Osteoblast (primary cell): ENCODE measurements at regions not wholly inside any gene's neighbourhood (a gene's known extent, or its start where the extent isn't known, plus 50 kb on each side); places are given as distances from the start of the nearest gene placed in this dataset.

ENCODE experiments used
- DNase-seq: peaks from one replicate; pipeline ENCODE4 v3.0.0; 2011; ENCODE audit warnings: low spot score, mixed read lengths; ENCODE audit not compliant: insufficient read length; ENCODE audit errors: missing footprints
- H2AFZ ChIP-seq: 2 replicates; pipeline ENCODE4 v1.6.0; 2011; ENCODE audit warnings: mild to moderate bottlenecking, low read length
- H3K27ac ChIP-seq: 2 replicates; pipeline ENCODE4 v1.5.1; 2011; ENCODE audit warnings: mild to moderate bottlenecking, low read depth, low read length, moderate library complexity
- H3K27me3 ChIP-seq: 2 replicates; pipeline ENCODE4 v1.6.0; 2012; ENCODE audit warnings: mild to moderate bottlenecking, control low read depth, inconsistent platforms, low read length, moderate library complexity; ENCODE audit not compliant: insufficient read depth
- H3K36me3 ChIP-seq: 2 replicates; pipeline ENCODE4 v1.5.1; 2011; ENCODE audit warnings: mild to moderate bottlenecking, low read length, control low read depth, moderate library complexity; ENCODE audit not compliant: insufficient read depth
- H3K4me1 ChIP-seq: 2 replicates; pipeline ENCODE4 v1.5.1; 2011; ENCODE audit warnings: mild to moderate bottlenecking, low read length, control low read depth, moderate library complexity; ENCODE audit not compliant: insufficient read depth
- H3K4me2 ChIP-seq: 2 replicates; pipeline ENCODE4 v1.6.0; 2011; ENCODE audit warnings: mild to moderate bottlenecking, low read length; ENCODE audit not compliant: insufficient read depth
- H3K4me3 ChIP-seq: fragments of 200-600 bp; sonication (generic); 3 replicates; pipeline ENCODE4 v1.5.1; 2012; ENCODE audit warnings: mild to moderate bottlenecking, low read length, inconsistent platforms; ENCODE audit not compliant: insufficient read depth
- H3K79me2 ChIP-seq: 2 replicates; pipeline ENCODE4 v1.6.0; 2012; ENCODE audit warnings: mild to moderate bottlenecking, low read length, control low read depth, inconsistent platforms; ENCODE audit not compliant: insufficient read depth
- H3K9me3 ChIP-seq: 2 replicates; pipeline ENCODE4 v1.5.1; 2011; ENCODE audit warnings: low read depth, low read length, control low read depth
- H4K20me1 ChIP-seq: 2 replicates; pipeline ENCODE4 v1.6.0; 2012; ENCODE audit warnings: mild to moderate bottlenecking, low read length, control low read depth; ENCODE audit not compliant: insufficient read depth
- TF ChIP-seq, protein P1 (sequence below): IDR thresholded peaks from 2 replicates; pipeline ENCODE4 v1.5.1; 2011; ENCODE audit warnings: mild to moderate bottlenecking, low read depth, low read length, moderate library complexity; ENCODE audit errors: extremely low read depth

DNA sequence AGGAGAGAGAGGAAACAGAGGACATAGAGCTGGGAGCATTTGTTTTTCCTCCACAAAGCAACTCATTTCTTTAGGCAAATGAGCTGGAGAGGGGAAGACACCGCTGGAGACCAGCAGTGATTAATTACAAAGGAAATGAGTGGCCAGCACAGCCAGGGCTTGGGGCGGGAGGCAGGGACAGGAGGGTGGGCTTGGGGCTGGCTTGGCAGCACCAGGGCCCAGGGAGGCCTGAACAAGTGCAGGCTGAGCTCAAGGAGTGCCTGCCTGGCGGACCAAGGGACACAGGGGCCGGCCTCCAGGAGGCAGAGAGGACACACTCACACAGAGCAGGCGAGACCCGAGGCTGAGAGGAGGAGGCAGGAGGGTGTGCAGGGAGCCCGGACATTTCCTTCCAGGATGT lies 149.0 kb upstream of the UNC5B start:
- H3K36me3 ChIP-seq, result no peaks in the 10 kb centered on the region
- no peak overlapping the region for H3K27ac ChIP-seq
- no peaks in the 10 kb centered on the region for H3K9me3 ChIP-seq
- H3K4me3 ChIP-seq, result no peak overlapping the region
- peak; percentile 36 for DNase-seq
- no peaks in the 10 kb centered on the region for H3K79me2 ChIP-seq
- no peaks in the 10 kb centered on the region for H3K4me1 ChIP-seq
- TF ChIP-seq, protein P1, sequence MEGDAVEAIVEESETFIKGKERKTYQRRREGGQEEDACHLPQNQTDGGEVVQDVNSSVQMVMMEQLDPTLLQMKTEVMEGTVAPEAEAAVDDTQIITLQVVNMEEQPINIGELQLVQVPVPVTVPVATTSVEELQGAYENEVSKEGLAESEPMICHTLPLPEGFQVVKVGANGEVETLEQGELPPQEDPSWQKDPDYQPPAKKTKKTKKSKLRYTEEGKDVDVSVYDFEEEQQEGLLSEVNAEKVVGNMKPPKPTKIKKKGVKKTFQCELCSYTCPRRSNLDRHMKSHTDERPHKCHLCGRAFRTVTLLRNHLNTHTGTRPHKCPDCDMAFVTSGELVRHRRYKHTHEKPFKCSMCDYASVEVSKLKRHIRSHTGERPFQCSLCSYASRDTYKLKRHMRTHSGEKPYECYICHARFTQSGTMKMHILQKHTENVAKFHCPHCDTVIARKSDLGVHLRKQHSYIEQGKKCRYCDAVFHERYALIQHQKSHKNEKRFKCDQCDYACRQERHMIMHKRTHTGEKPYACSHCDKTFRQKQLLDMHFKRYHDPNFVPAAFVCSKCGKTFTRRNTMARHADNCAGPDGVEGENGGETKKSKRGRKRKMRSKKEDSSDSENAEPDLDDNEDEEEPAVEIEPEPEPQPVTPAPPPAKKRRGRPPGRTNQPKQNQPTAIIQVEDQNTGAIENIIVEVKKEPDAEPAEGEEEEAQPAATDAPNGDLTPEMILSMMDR, result no peak
- peaks cover 19% of the 10 kb centered on the region for H3K27me3 ChIP-seq
- no peak overlapping the region for H3K4me2 ChIP-seq
- no peak overlapping the region for H2AFZ ChIP-seq
- no peaks in the 10 kb centered on the region for H4K20me1 ChIP-seq

- peak; percentile 68 for DNase-seq
These were observed 147.8 kb upstream of the UNC5B start for GRCh38 chr10:71064413-71065118.

DNA sequence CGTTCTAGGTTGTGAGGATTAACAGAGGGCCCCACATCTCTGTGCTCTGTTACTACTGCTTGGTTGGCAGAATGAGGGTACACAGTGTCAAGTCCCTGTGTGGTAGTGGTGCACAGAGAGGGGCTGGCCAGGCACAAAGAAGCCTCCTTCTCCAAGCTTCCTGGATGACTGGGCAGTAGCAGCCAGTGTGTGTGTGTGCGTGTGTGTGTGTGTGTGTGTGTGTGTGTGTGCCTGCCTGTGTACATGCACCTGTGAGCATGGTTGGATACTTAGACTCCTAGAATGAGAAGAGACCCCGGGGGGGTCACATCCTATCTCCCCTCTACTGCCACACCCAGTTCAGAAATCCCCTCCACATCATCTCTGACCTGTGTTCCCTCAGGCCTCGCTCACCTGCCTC lies 146.7 kb upstream of the UNC5B start:
- Histone ChIP-seq H3K4me2 (no peak overlapping the region), H2AFZ (no peak overlapping the region), H4K20me1 (no peaks in the 10 kb centered on the region), H3K4me3 (no peak overlapping the region), H3K27ac (no peak overlapping the region), H3K27me3 (peaks cover 9% of the 10 kb centered on the region), H3K36me3 (no peaks in the 10 kb centered on the region), H3K79me2 (no peaks in the 10 kb centered on the region), H3K4me1 (no peaks in the 10 kb centered on the region), H3K9me3 (no peaks in the 10 kb centered on the region)
- no peak for DNase-seq
- TF ChIP-seq, protein P1, result no peak

More at GRCh38 chr10:71064413-71065118, 147.8 kb upstream of the UNC5B start:
- H3K9me3 ChIP-seq, result no peaks in the 10 kb centered on the region
- H3K4me2 ChIP-seq, result no peak overlapping the region
- no peaks in the 10 kb centered on the region for H4K20me1 ChIP-seq
- no peaks in the 10 kb centered on the region for H3K4me1 ChIP-seq
- peaks cover 13% of the 10 kb centered on the region for H3K27me3 ChIP-seq
- H3K27ac ChIP-seq, result no peak overlapping the region
- H2AFZ ChIP-seq, result no peak overlapping the region
- H3K36me3 ChIP-seq, result no peaks in the 10 kb centered on the region
- no peaks in the 10 kb centered on the region for H3K79me2 ChIP-seq
- H3K4me3 ChIP-seq, result no peak overlapping the region
- TF ChIP-seq, protein P1, result peak; percentile 19

GRCh38 chr10:71066600-71066999 lies 145.8 kb upstream of the UNC5B start:
- Histone ChIP-seq H3K27ac (no peak overlapping the region), H3K27me3 (peaks cover 5% of the 10 kb centered on the region), H3K36me3 (no peaks in the 10 kb centered on the region), H3K9me3 (no peaks in the 10 kb centered on the region), H4K20me1 (no peaks in the 10 kb centered on the region), H3K4me1 (no peaks in the 10 kb centered on the region), H2AFZ (no peak overlapping the region), H3K4me2 (no peak overlapping the region), H3K4me3 (no peak overlapping the region), H3K79me2 (no peaks in the 10 kb centered on the region)
- peak; percentile 19 for DNase-seq
- TF ChIP-seq, protein P1, result no peak
